ENCODE measurements at regions not wholly inside any gene's neighbourhood (a gene's known extent, or its start where the extent isn't known, plus 50 kb on each side); places are given as distances from the start of the nearest gene placed in this dataset.

DNA sequence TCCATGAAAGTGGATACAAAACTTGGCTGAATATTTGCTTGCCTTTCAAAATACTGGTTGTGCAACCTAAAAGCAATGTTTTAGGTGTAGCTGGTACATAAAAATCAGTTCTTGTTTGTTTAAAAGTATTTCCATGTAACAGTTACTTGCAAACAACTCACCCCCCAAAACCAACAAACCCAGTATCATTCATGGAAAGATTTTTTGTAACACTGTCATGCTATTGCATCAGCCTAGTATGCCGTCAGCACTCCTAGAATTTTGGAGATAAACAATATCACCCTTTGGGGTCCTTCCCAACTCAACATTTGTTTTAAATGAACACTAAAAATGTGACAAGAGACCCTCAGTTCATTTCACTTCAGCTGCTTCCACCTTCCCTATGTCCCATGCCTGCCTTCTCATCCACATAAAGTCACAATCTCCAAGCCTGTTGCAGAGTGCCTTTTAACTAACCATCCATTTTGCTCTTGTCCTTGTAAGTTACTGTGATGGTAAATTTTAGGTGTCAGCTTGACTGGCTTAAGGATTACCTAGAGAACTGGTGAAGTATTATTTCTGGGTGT is 425.3 kb downstream of the DUSP10 start:
- DNase-seq, result no peak

DNA sequence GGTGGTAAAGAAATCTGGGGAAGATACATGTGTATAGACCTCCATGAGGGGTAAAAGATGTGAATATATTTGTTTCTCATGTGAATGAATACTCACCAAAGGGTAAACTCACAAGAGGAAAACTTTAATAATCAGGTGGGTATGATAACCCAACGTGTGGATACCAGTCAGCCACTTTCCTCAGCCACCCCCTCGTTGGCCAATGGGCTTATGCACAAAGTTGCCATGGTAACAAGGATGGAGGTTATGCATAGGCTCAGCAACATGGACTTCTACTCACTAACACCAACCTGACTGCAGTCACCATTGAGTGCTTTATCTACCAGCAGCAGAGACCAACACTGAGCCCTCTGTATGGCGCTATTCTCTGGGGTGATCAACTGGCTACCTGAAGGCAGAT is 424.4 kb downstream of the DUSP10 start:
- no peak for DNase-seq

DNA sequence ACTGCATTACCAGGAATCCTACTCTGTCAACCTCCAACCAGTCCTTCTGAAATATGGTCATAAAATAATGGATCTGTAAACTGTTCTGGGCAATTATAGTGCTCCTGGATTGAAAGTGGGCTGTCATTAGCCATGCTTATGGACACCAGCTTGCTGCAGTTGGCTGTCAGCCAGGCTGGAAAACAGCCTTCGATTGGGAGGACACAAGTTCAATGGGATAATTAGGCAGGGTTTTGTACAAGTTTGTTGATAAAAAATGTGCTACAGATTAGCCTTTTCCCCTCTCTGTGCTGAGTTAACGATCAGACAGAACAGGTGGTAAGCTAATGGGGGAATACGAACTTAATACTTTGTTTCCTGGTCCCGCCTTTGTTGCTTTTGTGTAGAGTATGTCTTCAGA is 413.9 kb downstream of the DUSP10 start:
- DNase-seq, result no peak

DNA sequence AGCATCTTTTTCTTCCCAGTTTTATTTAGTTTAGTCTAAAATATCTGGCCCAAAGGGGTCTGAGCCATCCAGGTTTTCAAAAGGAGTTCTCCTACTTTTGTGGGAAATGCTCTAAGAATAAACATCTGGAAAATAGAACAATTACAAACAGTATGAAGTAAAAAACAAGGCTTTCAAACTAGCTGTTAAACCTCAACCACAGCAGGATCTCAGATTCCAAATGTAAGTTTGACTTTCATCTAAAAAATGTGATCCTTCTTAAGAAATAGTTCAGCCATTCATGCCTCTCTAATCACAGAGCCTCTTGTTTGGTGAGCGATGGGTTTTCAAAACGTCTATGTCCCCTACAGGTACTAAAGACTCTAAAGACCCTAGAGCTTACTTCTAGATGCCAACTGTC is 413.5 kb downstream of the DUSP10 start:
- DNase-seq, result no peak

DNA sequence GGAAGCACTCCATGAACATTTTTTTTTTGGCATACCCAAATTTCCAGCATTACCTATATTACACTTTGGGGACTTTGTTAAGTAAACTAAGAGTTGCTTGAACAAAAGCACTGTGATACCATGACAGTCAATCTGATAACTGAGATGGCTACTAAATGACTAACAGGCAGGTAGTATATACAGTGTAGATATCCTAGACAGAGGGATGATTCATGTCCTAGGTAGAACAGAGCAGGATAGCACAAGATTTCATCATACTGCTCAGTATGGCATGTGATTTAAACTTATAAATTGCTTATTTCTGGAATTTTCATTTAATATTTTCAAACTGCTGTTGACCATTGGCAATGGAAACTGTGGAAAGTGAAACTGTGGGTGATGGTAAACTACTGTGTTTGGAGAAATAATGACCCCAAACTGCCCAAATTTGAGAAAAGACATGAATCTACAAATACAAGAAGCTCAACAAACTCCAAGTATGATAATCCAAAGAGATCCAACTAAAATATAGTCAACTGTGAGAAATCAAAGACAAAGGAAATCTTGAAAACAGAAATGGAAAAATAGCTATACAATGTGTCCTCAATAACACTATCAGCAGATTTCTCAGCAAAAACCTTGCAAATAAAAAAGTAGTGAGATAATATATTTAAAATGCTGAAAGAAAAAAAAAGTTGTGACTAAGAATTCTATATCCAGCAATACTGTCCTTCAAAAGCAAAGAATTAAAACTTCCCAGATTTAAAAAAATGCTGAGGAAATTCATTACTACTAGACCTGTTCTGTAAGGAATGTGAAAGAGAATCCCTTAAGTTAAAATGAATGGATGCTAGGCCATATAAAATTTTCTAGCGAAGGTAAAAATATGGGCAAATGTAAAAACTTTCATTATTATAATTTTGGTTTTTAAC is 410.4 kb downstream of the DUSP10 start:
- DNase-seq, result no peak

DNA sequence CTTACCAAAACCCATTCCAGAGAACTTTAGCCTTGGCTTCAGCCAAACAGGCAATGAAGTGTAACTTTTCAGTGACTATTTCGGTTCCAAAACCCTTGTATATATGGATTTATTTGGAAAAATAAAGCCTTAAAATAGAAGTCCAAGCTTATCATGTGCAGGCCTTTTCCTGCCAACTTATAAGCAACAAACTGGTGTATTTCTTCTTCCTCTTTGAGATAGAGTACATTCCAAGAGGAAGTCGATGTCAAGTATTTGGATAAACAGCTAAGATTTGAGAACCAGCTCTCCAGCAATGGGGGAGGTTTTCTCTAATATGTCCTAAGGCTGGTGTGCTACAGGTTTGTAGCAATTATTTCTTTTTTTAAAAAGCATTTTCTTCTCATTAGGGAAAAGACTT is 407.8 kb downstream of the DUSP10 start:
- DNase-seq, result peak; percentile 45

DNA sequence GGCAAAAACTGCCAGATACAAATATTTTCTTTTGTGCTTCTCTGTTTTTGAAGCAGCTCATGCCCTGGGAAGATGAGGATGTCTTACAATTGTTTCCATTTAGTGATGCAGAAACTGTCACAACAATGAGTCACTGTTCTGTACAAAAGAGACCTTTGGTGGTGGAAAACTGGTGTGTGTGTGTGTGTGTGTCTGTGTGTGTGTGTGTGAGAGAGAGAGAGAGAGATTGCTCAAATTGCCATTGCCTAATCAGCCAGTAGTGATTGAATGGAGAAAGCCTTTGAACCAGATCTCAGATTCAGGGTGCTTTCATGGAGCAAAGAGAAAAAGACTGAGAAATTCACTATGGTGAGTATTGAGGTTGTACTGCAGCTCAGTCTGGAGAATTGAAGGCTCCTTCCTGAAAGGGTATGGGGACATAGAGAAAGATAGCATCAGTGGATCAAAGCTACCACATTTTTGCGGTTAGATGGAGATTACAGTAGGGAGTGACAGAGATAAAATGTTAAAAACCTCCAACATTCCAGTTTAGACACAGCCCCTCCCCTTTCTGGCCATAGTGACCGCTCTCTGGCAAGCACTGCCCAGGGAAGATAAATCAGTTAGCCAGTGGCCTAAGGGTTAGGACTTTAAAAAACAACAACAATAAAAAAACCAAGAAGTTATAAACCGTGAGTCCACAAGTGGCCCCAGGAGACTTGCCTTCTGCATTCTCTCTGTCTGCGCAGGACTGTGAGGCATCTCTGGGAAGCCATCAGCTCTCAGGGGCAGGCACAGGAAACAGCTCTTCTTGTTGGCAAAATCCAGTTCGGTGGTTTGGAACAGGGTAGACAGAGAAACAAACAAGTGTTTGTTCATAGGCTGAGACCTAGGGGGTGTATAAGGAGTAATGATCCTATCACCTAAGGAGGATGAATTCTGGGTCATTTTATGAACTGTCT is 406.5 kb downstream of the DUSP10 start:
- peak; percentile 73 for DNase-seq

DNA sequence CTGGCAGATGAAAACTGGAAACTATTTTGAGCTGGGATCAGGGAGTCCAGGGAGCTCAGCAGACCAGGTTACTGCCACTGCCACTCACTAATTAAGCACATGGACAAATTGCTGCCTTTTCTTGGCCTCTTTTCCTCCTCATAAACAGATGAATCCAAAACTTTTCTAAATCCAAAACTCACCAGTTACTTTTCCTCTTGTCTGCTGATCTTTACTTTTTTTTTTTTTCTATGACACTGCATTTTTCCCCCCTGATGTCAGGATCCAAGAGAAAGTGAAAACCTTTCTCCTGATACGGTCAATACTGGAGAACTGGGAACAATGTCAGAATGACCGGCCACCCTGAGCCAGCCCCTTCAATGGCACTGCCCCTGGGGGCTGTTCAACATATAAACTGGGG is 405.8 kb downstream of the DUSP10 start:
- no peak for DNase-seq

DNA sequence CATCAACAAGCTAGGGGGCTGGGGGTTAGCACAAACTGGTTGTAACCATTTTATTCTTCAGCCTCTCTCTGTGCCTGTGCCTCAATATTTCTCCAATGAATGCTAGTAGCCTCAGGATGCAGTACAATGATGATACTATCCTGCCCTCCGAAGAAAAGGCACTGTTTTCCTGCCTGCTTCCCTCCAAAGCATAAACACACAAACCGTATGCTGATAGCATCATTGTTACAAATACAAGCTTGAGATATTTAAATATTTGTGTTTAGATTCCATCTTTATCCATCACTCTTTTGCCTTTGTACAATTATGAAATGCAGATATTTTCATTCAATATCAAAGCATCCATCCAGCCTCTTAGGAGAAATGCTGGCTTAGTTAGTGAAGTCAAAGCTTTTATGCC is 404.8 kb downstream of the DUSP10 start:
- DNase-seq, result no peak

DNA sequence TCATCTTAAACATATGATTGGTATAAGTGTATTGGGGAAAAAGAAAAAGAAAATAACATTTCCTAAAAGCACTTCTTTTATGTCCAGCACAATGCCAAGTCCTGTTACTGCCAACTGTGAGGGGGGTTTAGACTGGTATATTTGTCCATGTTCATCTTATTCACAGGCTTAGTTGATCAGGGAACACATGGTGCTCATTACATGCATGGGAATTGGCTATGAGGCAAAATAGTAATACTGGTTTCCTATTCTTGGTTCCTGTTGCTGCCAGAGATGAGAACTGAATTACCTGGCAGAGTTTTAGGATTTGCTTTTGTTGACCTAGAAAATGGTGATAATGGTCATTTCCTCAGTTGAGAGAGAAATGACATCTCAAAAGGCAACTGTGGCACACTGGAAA is 398.8 kb downstream of the DUSP10 start:
- DNase-seq, result no peak

DNA sequence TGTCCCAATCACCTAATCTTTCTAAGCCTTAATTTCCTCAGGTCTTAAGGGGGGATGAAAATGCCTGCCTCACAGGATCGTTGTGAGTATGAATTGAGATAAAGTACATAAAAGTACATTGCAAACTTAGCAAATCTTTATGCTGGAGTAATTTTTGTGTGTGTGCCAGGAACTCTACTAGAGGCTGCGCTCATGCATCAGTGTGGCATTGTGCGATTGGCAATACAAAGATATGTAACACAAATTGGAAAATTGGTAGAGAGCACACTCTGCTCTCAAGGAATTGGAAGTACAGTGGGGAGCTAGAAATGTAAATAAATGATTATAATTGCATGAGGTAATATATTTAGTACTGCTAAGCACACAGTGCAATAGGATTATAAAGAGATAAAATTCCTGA is 398.3 kb downstream of the DUSP10 start:
- no peak for DNase-seq

DNA sequence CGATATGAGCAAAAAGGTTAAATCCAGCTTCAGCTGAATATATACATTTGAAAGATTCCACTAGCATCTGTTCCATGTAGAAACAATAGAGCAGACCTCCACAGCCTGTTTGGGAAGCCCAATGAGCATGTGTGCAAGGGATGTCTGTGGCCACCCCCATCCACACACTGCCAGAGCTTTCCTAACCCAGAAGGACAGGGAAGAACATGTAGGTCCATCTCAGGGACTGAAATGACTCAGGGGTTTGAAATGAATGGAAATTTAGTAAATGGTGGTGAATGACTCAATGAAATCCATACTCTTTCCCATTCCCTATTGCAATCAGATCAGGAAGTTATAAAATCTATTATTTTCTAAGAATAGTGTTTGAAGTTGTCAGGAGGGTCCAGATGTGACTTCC is 397.2 kb downstream of the DUSP10 start:
- DNase-seq, result no peak

DNA sequence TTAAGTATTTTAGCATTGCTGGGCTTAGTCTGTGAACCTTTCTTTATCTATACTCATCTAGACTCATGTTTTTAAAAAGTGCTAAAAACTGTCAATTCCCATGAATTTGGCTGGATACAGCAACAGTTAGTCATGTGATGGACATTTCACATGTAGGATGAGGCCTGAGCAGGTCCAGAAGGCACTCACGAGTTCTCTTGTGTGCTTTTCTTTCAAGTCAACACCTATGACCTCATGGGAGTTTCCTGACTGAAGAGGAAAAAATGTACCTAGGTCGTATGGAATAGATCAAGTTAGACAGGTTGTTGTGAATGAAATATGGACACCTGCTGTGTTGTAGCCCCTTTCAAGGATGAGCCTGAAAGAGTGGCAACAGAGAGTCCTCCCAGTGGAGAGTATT is 394.2 kb downstream of the DUSP10 start:
- no peak for DNase-seq

DNA sequence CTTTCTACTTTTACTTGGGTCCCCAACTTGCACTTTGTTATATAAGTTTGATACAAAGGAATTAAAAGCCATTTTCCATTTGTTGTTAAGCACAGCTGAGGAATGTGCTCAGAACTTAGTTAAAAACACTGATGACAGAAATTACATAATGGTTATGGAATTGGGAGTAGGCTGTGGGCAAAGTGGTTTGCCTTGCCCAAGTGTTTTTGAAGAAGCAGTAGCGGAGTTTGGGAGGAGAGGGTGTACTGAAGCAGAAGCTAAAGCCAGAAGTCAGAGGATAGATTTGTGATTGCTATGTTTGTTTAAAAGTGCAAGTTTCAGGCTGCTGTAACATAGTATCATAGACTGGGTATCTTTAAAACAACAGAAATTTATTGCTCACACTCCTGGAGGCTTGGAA is 391.8 kb downstream of the DUSP10 start:
- peak; percentile 17 for DNase-seq

DNA sequence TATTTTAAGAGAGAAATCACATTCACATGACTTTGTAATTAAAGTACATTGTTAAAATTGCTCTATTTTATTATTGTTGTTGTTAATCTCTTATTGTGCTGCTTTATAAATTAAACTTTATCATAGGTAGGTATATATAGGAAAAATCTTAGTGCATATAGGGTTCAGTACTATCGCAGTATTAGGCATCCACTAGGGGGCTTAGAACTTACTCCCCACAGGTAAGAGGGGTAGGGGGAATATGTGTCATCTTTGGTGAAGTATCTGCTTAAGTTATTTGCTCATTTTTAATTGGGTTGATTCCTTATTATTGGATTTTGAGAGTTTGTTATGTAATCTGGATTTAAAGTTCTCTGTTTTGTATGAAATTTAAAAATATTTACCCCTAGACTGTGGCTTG is 385.2 kb downstream of the DUSP10 start:
- no peak for DNase-seq

DNA sequence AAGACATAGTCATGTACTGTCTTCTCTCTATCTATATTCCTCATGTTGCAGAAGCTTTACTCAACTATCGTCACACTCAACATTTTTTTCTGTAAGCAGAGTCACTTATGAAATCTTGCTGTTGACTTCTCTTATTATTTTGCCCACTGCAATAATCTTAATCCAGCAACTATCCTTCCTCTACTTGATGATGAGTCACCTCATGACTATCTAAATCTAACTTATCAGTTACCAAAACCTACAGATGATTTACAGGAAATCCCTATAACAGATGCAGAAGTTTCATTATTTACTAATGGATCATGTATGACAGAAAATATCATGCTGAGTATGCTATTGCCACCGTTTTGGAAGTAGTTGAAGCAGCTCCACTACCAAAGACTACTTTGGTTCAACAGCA is 378.9 kb downstream of the DUSP10 start:
- DNase-seq, result peak; percentile 71

DNA sequence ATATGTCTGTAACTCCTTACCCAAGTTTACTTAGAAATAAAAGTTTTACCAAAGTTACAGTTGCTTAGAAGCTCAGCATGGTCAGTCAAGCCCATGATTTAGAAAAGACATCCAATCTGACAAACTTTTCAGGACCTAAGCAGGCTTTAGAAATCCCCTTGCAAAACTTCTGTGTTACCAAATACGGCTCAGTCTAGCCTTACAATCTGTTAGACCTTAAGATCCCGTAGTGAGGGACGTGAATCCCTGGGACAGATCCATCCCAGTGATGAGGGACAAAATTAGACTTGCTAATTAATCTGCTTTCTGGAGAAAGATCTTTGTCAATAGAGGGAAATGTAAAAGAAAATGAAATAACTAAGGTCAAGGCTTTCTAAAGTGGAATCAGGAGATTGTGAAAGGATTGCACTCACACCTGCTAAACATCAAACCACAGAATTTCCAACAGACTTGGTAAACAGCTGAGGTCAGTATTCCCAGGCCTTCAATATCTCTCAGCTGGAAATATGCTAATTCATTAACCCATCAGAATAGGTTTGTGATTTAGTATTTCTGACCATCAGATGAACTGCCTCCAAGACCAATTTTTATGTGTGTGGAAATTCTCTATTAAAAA is 375.3 kb downstream of the DUSP10 start:
- no peak for DNase-seq

DNA sequence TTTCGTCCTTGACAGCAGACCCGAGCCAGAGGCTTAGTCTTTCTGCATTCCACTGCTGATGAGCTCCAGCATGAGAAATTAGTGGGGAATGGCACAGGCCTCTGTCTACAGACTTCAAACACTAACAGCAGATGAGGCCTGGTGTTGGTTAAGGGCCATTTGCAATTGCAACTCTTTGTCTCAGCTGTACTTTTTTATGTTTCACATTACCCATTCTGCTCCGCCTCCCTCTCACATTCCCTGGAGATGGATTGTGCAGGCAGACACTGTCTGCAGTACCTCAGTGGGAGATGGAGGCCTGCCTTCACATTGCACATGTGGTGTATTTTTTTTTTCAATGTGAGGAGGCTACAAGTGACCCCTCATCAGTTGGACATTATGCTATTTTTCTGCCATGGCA is 370.2 kb downstream of the DUSP10 start:
- no peak for DNase-seq

DNA sequence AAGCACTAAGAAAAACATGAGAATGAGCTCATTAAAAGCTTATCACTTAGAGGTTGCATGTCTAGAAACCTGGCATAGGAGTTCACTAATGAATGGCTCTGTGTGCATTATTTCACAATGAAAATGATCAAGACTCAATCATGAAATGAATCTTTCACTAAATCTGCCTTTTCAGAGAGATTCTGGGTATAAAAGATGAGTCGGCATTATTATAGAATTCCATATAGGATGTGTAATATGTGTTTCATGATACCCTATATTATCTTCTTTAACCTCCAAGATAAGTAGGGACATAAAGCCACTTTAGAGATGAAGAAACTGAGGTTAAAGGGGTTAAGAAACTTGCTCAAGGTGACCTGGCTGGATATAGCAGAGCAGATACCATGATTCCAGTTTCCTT is 368.1 kb downstream of the DUSP10 start:
- DNase-seq, result no peak

DNA sequence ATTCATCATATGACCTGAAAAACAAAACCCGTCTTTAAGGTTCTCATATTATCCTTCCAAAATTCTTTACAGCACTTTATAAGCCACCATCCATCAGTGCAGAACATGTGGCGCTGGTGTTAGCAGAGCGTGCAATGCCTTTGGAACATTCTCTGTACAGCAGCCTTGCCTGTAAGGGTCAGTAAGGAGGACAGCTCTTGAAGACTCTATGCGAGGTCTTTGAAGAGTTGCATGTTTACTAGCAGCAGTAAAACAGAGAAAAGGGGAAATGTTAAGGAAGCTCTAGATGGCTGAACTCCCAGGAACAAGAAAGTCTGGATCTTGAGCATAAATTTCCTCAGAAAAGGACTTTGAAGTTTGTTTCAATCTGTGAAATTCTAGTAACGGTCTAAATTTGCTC is 365.6 kb downstream of the DUSP10 start:
- no peak for DNase-seq

DNA sequence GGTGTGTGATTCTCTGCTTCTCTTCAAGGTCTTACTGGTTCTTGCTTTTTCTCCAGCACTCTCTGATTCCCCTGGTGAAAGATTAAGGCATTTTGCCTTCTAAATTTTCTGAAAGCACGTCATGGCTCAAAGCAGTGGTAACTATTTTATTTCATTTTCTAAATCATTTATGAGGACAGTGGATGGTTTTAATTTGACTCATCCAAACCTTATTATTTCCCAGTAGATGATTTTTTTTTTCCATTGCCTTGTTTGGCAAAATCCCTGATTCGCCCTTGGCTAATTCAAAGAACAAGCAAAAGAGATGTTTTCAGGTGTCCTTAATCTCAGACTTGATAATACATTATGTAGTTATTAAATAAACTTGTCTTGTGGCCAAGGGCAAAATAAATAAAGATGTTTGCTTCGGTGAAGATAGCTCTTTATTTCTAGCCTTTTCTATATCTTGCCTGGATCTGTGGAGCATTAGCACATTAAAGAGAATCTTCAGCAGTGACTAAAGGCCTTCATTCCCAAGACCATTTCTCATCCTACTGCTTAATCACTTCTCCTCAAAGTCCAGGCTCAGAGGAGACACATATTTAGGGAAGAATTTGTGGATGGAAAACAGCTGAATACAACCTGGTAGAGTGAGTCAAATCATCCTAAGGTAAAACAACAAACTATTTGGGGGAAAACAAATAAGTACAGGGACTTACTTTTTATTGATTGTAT is 359.8 kb downstream of the DUSP10 start:
- DNase-seq, result no peak

DNA sequence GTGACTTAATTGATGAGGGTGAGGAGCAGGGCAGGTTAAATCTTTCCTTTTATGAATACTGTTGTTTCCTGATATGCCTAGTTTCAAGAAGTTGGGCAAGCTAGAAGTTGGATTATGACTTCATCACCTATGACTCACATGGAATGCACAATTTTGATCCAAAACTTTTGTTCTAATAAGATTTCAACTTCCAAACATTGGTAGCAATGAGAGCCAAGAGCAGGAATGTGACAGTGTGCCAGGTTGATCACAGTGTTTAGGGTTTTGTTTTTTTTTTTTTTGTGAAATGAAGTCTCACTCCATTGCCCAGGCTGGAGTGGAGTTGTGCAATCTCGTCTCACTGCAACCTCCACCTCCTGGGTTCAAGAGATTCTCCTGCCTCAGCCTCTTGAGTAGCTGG is 349.4 kb downstream of the DUSP10 start:
- DNase-seq, result no peak
